SK-N-SH (cell line): ENCODE measurements at regions not wholly inside any gene's neighbourhood (a gene's known extent, or its start where the extent isn't known, plus 50 kb on each side); places are given as distances from the start of the nearest gene placed in this dataset.

Experiments used
- CTCF ChIA-PET: fragments of 300-600, 350-600 bp; formaldehyde crosslinking; extraction: SDS; loops from one replicate; lab custom pipeline; 2021; lab: Yijun Ruan, JAX
- POLR2A ChIA-PET: fragments of 350-600 bp; sonication (Branson Sonifier 250); formaldehyde crosslinking; extraction: SDS; loops from one replicate; lab custom pipeline; 2020; ENCODE audit warnings: antibody characterized with exemption, inconsistent platforms; lab: Yijun Ruan, JAX
- DNase-seq: peaks from one replicate; pipeline ENCODE4 v3.0.0; 2012
- H2AFZ ChIP-seq: fragments of 200-600 bp; sonication (generic); 2 replicates; pipeline ENCODE4 v1.8.1; 2016; ENCODE audit warnings: antibody characterized with exemption, mild to moderate bottlenecking, low read depth
- H3F3A ChIP-seq: fragments of 200-600 bp; sonication (generic); replicated peaks from 2 replicates; pipeline ENCODE3; 2016; ENCODE audit warnings: antibody characterized with exemption, mild to moderate bottlenecking; ENCODE audit not compliant: insufficient read depth
- H3K27ac ChIP-seq, 2 experiments: fragments of 200-500 bp in 1 of 2; fragments of 200-600 bp in 1 of 2; sonication (Bioruptor generic) in 1 of 2; sonication (generic), shearing (Covaris generic) in 1 of 2; 2 replicates each; pipeline versions ENCODE4 v1.5.1 to v1.6.1; 2014 to 2016; ENCODE audit warnings: low read depth in 2 of 2, inconsistent platforms in 1 of 2, low read length in 1 of 2, mild to moderate bottlenecking in 1 of 2, mixed read lengths in 1 of 2
- H3K27me3 ChIP-seq: fragments of 200-600 bp; sonication (generic), shearing (Covaris generic); 2 replicates; pipeline ENCODE4 v1.6.1; 2016; ENCODE audit warnings: mixed run types; ENCODE audit not compliant: insufficient read depth
- H3K36me3 ChIP-seq, 2 experiments: fragments of 200-500 bp in 1 of 2; fragments of 200-600 bp in 1 of 2; sonication (Bioruptor generic) in 1 of 2; sonication (generic) in 1 of 2; replicated peaks in 1 of 2; 2 replicates each; pipeline versions ENCODE3 to v1.5.1; 2014 to 2016; ENCODE audit warnings: low read length in 1 of 2, mild to moderate bottlenecking in 1 of 2; ENCODE audit not compliant: insufficient read depth in 2 of 2, control insufficient read depth in 1 of 2
- H3K4me1 ChIP-seq, 2 experiments: fragments of 200-500 bp in 1 of 2; fragments of 200-600 bp in 1 of 2; sonication (Bioruptor generic) in 1 of 2; sonication (generic), shearing (Covaris generic) in 1 of 2; 2 replicates each; pipeline versions ENCODE4 v1.5.1 to v1.6.1; 2014 to 2016; ENCODE audit warnings: low read depth in 1 of 2, low read length in 1 of 2, mixed run types in 1 of 2; ENCODE audit not compliant: insufficient read depth in 2 of 2, control insufficient read depth in 1 of 2
- H3K4me2 ChIP-seq: fragments of 200-600 bp; sonication (generic), shearing (Covaris generic); 2 replicates; pipeline ENCODE4 v1.6.1; 2017; ENCODE audit warnings: mixed run types
- H3K4me3 ChIP-seq, 2 experiments: fragments of 200-500 bp in 1 of 2; fragments of 200-600 bp in 1 of 2; sonication (Bioruptor generic) in 1 of 2; sonication (generic), shearing (Covaris generic) in 1 of 2; 2 replicates each; pipeline versions ENCODE4 v1.5.1 to v1.8.1; 2014 to 2016; ENCODE audit warnings: low read depth in 2 of 2, inconsistent platforms in 1 of 2, low read length in 1 of 2, mild to moderate bottlenecking in 1 of 2, mixed read lengths in 1 of 2, moderate library complexity in 1 of 2
- H3K79me2 ChIP-seq: fragments of 200-600 bp; sonication (generic); 2 replicates; pipeline ENCODE4 v1.8.1; 2017; ENCODE audit warnings: mild to moderate bottlenecking; ENCODE audit not compliant: insufficient read depth
- H3K9ac ChIP-seq: fragments of 200-600 bp; sonication (generic); 2 replicates; pipeline ENCODE4 v1.6.1; 2017; ENCODE audit warnings: mixed run types
- H3K9me2 ChIP-seq: fragments of 200-600 bp; sonication (generic); 2 replicates; pipeline ENCODE4 v1.6.1; 2017; ENCODE audit warnings: mixed run types
- H3K9me3 ChIP-seq: fragments of 200-600 bp; sonication (generic); 2 replicates; pipeline ENCODE4 v1.6.1; 2017; ENCODE audit warnings: mixed run types, mild to moderate bottlenecking, moderate library complexity
- H4K20me1 ChIP-seq: fragments of 200-600 bp; sonication (generic); 2 replicates; pipeline ENCODE4 v1.6.1; 2017; ENCODE audit warnings: mild to moderate bottlenecking, mixed run types; ENCODE audit not compliant: insufficient read depth
- FOSL2 ChIP-seq: IDR thresholded peaks from 2 replicates; pipeline ENCODE4 v1.4.0; 2012; ENCODE audit warnings: low read depth, mild to moderate bottlenecking, moderate library complexity, borderline replicate concordance
- FOXJ3 ChIP-seq: sonication (generic); formaldehyde crosslinking; IDR thresholded peaks from 2 replicates; pipeline ENCODE4 v1.5.1; 2020; ENCODE audit warnings: mild to moderate bottlenecking, missing genetic modification reagents
- GABPA ChIP-seq: IDR thresholded peaks from 2 replicates; pipeline ENCODE4 v1.4.0; 2012; ENCODE audit warnings: low read depth, mild to moderate bottlenecking
- GATA2 ChIP-seq: sonication (generic); formaldehyde crosslinking; IDR thresholded peaks from 2 replicates; pipeline ENCODE4 v1.5.0; 2020; ENCODE audit warnings: mild to moderate bottlenecking, missing genetic modification reagents
- MXI1 ChIP-seq: IDR thresholded peaks from 2 replicates; pipeline ENCODE4 v1.6.1; 2012; ENCODE audit warnings: mild to moderate bottlenecking, low read depth, low read length, improper control_type of control experiment
- PBX3 ChIP-seq: IDR thresholded peaks from 2 replicates; pipeline ENCODE4; 2012
- RAD21 ChIP-seq: IDR thresholded peaks from 2 replicates; pipeline ENCODE4 v1.6.1; 2012; ENCODE audit warnings: mild to moderate bottlenecking, low read length
- TEAD4 ChIP-seq: IDR thresholded peaks from 2 replicates; pipeline ENCODE4 v1.4.0; 2012; ENCODE audit warnings: mild to moderate bottlenecking, borderline replicate concordance; ENCODE audit not compliant: insufficient read depth
- USF2 ChIP-seq: fragments of 150-350 bp; IDR thresholded peaks from 2 replicates; pipeline ENCODE4 v1.6.1; 2017; ENCODE audit warnings: antibody characterized with exemption, low read length, low read depth, borderline replicate concordance
- YY1 ChIP-seq: IDR thresholded peaks from 2 replicates; pipeline ENCODE4 v1.4.0; 2012; ENCODE audit warnings: low read depth, mild to moderate bottlenecking
- WGBS: methylation state at CpG from one replicate; pipeline ENCODE4 v1.1.6; 2017; ENCODE audit warnings: low lambda C conversion rate; 5-methylcytosine and 5-hydroxymethylcytosine counted together

- Histone ChIP-seq H4K20me1 (no peaks in the 10 kb centered on the region), H3K4me2 (no peak overlapping the region), H3K27me3 (no peaks in the 10 kb centered on the region), H3K9me3 (peaks cover 6% of the 10 kb centered on the region; the same call in 1 of the 2 replicates), H3K79me2 (no peaks in the 10 kb centered on the region), H3K4me3 (no peak overlapping the region), H3K9ac (no peak overlapping the region), H3F3A (peaks cover 16% of the 10 kb centered on the region), H3K4me1 (peaks cover 0 to 8% of the 10 kb centered on the region in 2 experiments; a peak in 2 of 4 replicates), H3K36me3 (no peaks in the 10 kb centered on the region), H3K9me2 (no peaks in the 10 kb centered on the region), H2AFZ (peak overlapping the region; percentile 54; the same call in 1 of the 2 replicates), H3K27ac (no peak overlapping the region)
- 24% methylated on average over 2 of the region's 2 CpGs for WGBS
- ChIA-PET POLR2A (no interaction called here), CTCF (no interaction called here)
- TF ChIP-seq USF2, result no peak
- no peak for TF ChIP-seq FOSL2
- TF ChIP-seq TEAD4, result no peak
- DNase-seq, result no peak
Measured at GRCh38 chr4:176875446-176875930, 82.8 kb upstream of the VEGFC start.

GRCh38 chr4:176879380-176880116 is 86.8 kb upstream of the VEGFC start:
- peaks cover 34% of the 10 kb centered on the region for H3F3A ChIP-seq
- H3K36me3 ChIP-seq, result no peaks in the 10 kb centered on the region
- peaks cover 4% of the 10 kb centered on the region; the same call in 1 of the 2 replicates for H3K79me2 ChIP-seq
- WGBS, result 52% methylated on average over 4 of the region's 4 CpGs
- H3K4me2 ChIP-seq, result no peak overlapping the region
- H3K9me3 ChIP-seq, result no peaks in the 10 kb centered on the region
- no peak overlapping the region for H3K9ac ChIP-seq
- POLR2A ChIA-PET, result no interaction called here
- H3K9me2 ChIP-seq, result no peaks in the 10 kb centered on the region
- DNase-seq, result no peak
- peaks cover 0 to 4% of the 10 kb centered on the region in 2 experiments; a peak in 3 of 4 replicates for H3K4me1 ChIP-seq
- no peak overlapping the region for H3K4me3 ChIP-seq
- TF ChIP-seq GABPA, result no peak
- TF ChIP-seq RAD21, result no peak
- no peak for TF ChIP-seq GATA2 (CRISPR knock-in tag)
- TF ChIP-seq YY1, result no peak
- no peak for TF ChIP-seq FOXJ3
- TF ChIP-seq MXI1, result no peak
- no peak for TF ChIP-seq PBX3
- TF ChIP-seq, all 33 proteins: peak for 0
- no peak overlapping the region for H3K27ac ChIP-seq
- no peak overlapping the region for H2AFZ ChIP-seq
- no peaks in the 10 kb centered on the region for H3K27me3 ChIP-seq
- no peaks in the 10 kb centered on the region for H4K20me1 ChIP-seq
- CTCF ChIA-PET, result no interaction called here
